Esophagus muscularis mucosa (tissue), 3 donors: ENCODE measurements at regions not wholly inside any gene's neighbourhood (a gene's known extent, or its start where the extent isn't known, plus 50 kb on each side); places are given as distances from the start of the nearest gene placed in this dataset.

Experiments
- POLR2A ChIP-seq: fragments of 450-650 bp; IDR thresholded peaks from one replicate; pipeline ENCODE4 v1.6.1; 2017; ENCODE audit warnings: antibody characterized with exemption, moderate library complexity, mild to moderate bottlenecking, low read depth
- POLR2AphosphoS5 ChIP-seq, 2 donors: sonication (generic); formaldehyde crosslinking; IDR thresholded peaks; one replicate each; pipeline ENCODE4 v1.6.1; 2017; ENCODE audit warnings: antibody characterized with exemption in 2 of 2
- TF ChIP-seq, protein P1 (sequence below), 3 experiments: fragments of 200-600 bp in 2 of 3; fragments of 450-650 bp in 1 of 3; sonication (generic) in 2 of 3; IDR thresholded peaks; one replicate each; pipeline ENCODE4 v1.5.1; 2017 to 2019; ENCODE audit warnings: antibody characterized with exemption in 3 of 3, mild to moderate bottlenecking in 2 of 3, moderate library complexity in 1 of 3

DNA sequence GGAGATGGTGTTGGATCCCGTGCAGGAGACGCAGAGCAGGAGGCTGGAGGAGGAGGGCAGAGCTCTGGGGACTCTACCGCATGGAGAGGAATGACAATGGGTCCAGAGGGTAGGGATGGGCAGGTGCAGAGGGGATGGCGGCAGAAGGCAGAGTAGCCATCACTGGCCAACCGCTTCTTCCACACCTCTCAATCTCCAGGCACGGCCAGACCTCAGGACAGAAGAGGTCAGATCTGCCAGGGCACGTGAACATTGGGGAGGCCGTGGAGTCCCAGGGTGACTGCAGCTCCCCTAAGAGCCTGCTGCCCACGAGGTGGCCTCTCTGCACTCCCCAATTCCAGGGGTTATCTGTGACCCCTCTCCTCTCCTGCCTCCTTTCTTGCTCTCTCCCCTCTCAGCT is 162.7 kb upstream of the HDAC4 start:
- no peak for TF ChIP-seq POLR2A
- TF ChIP-seq, protein P1, sequence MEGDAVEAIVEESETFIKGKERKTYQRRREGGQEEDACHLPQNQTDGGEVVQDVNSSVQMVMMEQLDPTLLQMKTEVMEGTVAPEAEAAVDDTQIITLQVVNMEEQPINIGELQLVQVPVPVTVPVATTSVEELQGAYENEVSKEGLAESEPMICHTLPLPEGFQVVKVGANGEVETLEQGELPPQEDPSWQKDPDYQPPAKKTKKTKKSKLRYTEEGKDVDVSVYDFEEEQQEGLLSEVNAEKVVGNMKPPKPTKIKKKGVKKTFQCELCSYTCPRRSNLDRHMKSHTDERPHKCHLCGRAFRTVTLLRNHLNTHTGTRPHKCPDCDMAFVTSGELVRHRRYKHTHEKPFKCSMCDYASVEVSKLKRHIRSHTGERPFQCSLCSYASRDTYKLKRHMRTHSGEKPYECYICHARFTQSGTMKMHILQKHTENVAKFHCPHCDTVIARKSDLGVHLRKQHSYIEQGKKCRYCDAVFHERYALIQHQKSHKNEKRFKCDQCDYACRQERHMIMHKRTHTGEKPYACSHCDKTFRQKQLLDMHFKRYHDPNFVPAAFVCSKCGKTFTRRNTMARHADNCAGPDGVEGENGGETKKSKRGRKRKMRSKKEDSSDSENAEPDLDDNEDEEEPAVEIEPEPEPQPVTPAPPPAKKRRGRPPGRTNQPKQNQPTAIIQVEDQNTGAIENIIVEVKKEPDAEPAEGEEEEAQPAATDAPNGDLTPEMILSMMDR (IDR thresholded peaks at IDR 0.05) = no peak
- no peak for TF ChIP-seq POLR2AphosphoS5 (IDR thresholded peaks at IDR 0.05)
